A673 (cell line): ENCODE measurements at regions not wholly inside any gene's neighbourhood (a gene's known extent, or its start where the extent isn't known, plus 50 kb on each side); places are given as distances from the start of the nearest gene placed in this dataset.

ENCODE experiments used
- BruUV-seq: library from RNA; stranded (reverse); fragments of 400-500 nt; replicated peaks from 2 replicates; lab custom pipeline; 2021; lab: Mats Ljungman, UMichigan
- CTCF ChIA-PET: fragments of 300-600 bp; sonication (Branson Sonifier 250); formaldehyde crosslinking; loops from one replicate; lab custom pipeline; 2022; ENCODE audit warnings: antibody characterized with exemption; lab: Charles Lee
- POLR2A ChIA-PET: fragments of 300-600 bp; sonication (Branson Sonifier 250); formaldehyde crosslinking; loops from one replicate; lab custom pipeline; 2022; ENCODE audit warnings: antibody characterized with exemption; ENCODE audit not compliant: low non-redundant PET; lab: Charles Lee
- DNase-seq: peaks from one replicate; pipeline ENCODE4 v3.0.0-alpha.2; 2015; ENCODE audit warnings: low spot score
- H3K27ac ChIP-seq: fragments of 200-600 bp; sonication (generic); 2 replicates; pipeline ENCODE4 v1.5.1; 2016; ENCODE audit warnings: mixed run types, low read depth, mild to moderate bottlenecking, mixed read lengths, antibody characterized with exemption, low read length; ENCODE audit not compliant: poor library complexity, severe bottlenecking
- H3K27me3 ChIP-seq: fragments of 200-600 bp; sonication (generic); replicated peaks from 2 replicates; pipeline ENCODE4 v1.6.1; 2017; ENCODE audit warnings: mixed run types, low read depth, mild to moderate bottlenecking, mixed read lengths, antibody characterized with exemption, low read length; ENCODE audit not compliant: insufficient read depth, poor library complexity
- H3K36me3 ChIP-seq: fragments of 200-600 bp; sonication (generic); 2 replicates; pipeline ENCODE4 v1.6.1; 2016; ENCODE audit warnings: mixed run types, mild to moderate bottlenecking, mixed read lengths, antibody characterized with exemption, low read length; ENCODE audit not compliant: insufficient read depth, poor library complexity, severe bottlenecking
- H3K4me1 ChIP-seq: fragments of 200-600 bp; sonication (generic); 2 replicates; pipeline ENCODE4 v1.6.1; 2017; ENCODE audit warnings: mixed run types, mild to moderate bottlenecking, mixed read lengths, antibody characterized with exemption, low read length; ENCODE audit not compliant: insufficient read depth, poor library complexity, severe bottlenecking
- H3K4me3 ChIP-seq: fragments of 200-600 bp; sonication (generic); 2 replicates; pipeline ENCODE4 v1.5.1; 2016; ENCODE audit warnings: low read depth, mixed run types, mild to moderate bottlenecking, mixed read lengths, low read length; ENCODE audit not compliant: poor library complexity, severe bottlenecking
- H3K9me3 ChIP-seq: fragments of 200-600 bp; sonication (generic); 2 replicates; pipeline ENCODE4 v1.6.1; 2016; ENCODE audit warnings: mixed run types, low read depth, mild to moderate bottlenecking, mixed read lengths, antibody characterized with exemption, low read length; ENCODE audit not compliant: poor library complexity, severe bottlenecking
- EZH2 ChIP-seq: fragments of 200-600 bp; sonication (generic); IDR thresholded peaks from 2 replicates; pipeline ENCODE4 v1.6.1; 2017; ENCODE audit warnings: borderline replicate concordance, low read depth, mild to moderate bottlenecking, mixed read lengths, antibody characterized with exemption, low read length; ENCODE audit not compliant: poor library complexity, severe bottlenecking
- intact Hi-C: fragments of 100-400 bp; cut with micrococcal nuclease; formaldehyde crosslinking; loops from one replicate; pipeline ENCODE4 v1.10.0; 2022; ENCODE audit not compliant: unreplicated experiment
- TF ChIP-seq, protein P1 (sequence below): fragments of 300-800, 200-600 bp; sonication (generic); conservative IDR thresholded peaks from 2 replicates; pipeline ENCODE4 v1.5.1; 2017; ENCODE audit warnings: low read depth, mild to moderate bottlenecking, antibody characterized with exemption, low read length, moderate library complexity, mixed read lengths

DNA sequence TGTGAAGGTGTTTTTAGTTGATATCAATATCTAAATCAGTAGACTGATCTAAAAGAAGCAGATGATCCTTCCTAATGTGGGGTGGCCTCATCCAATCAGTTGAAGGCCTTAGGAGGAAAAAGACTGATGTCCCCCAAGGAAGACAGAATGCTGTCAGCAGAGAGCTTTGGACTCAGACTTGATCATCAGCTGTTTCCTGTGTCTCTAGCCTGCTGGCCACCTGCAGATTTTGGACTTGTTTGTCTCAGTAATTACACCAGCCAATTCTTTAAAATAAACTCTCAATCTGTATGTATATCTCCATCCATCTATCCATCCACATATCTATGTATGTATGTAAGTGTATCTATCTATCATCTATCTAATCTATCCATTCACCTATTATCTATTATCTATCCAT is 301.3 kb downstream of the LPIN1 start:
- H3K4me3 ChIP-seq, result no peak overlapping the region
- no peaks in the 10 kb centered on the region for H3K27me3 ChIP-seq
- H3K36me3 ChIP-seq, result no peaks in the 10 kb centered on the region
- POLR2A ChIA-PET, result no interaction called here
- no peak for DNase-seq
- TF ChIP-seq, protein P1, sequence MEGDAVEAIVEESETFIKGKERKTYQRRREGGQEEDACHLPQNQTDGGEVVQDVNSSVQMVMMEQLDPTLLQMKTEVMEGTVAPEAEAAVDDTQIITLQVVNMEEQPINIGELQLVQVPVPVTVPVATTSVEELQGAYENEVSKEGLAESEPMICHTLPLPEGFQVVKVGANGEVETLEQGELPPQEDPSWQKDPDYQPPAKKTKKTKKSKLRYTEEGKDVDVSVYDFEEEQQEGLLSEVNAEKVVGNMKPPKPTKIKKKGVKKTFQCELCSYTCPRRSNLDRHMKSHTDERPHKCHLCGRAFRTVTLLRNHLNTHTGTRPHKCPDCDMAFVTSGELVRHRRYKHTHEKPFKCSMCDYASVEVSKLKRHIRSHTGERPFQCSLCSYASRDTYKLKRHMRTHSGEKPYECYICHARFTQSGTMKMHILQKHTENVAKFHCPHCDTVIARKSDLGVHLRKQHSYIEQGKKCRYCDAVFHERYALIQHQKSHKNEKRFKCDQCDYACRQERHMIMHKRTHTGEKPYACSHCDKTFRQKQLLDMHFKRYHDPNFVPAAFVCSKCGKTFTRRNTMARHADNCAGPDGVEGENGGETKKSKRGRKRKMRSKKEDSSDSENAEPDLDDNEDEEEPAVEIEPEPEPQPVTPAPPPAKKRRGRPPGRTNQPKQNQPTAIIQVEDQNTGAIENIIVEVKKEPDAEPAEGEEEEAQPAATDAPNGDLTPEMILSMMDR, result no peak
- no peak for TF ChIP-seq EZH2
- BruUV-seq, result no TSS peak
- intact Hi-C loops, result no loop called here
- CTCF ChIA-PET, result no interaction called here
- H3K4me1 ChIP-seq, result no peaks in the 10 kb centered on the region
- H3K9me3 ChIP-seq, result no peaks in the 10 kb centered on the region
- no peak overlapping the region for H3K27ac ChIP-seq

DNA sequence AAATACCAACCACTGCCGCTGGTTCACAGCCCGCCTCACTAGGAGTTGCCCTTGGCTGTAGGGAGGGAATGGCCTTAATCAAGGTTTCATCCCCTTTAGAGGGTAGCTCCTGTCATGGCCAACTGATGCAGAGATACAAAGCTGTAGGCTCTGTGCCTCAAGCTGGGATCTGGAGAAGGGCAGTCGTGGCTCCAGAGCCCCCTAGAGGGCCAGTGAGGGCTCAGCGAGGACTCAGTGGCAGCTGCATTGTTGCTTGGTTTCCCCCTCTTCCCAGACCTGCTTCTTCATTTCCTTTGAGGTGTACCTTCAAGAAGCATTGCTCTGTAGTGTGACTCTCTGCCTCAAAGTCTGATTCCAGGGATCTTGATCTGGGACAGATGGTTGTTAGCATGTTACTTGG is 302.1 kb downstream of the LPIN1 start:
- ChIA-PET POLR2A (no interaction called here), CTCF (no interaction called here)
- H3K27ac ChIP-seq, result no peak overlapping the region
- H3K4me1 ChIP-seq, result no peaks in the 10 kb centered on the region
- H3K4me3 ChIP-seq, result no peak overlapping the region
- BruUV-seq, result no TSS peak
- H3K9me3 ChIP-seq, result no peaks in the 10 kb centered on the region
- H3K36me3 ChIP-seq, result no peaks in the 10 kb centered on the region
- intact Hi-C loops, result no loop called here
- TF ChIP-seq EZH2, result no peak
- TF ChIP-seq, protein P1, result peak; percentile 61
- no peaks in the 10 kb centered on the region for H3K27me3 ChIP-seq
- peak; percentile 33 for DNase-seq

DNA sequence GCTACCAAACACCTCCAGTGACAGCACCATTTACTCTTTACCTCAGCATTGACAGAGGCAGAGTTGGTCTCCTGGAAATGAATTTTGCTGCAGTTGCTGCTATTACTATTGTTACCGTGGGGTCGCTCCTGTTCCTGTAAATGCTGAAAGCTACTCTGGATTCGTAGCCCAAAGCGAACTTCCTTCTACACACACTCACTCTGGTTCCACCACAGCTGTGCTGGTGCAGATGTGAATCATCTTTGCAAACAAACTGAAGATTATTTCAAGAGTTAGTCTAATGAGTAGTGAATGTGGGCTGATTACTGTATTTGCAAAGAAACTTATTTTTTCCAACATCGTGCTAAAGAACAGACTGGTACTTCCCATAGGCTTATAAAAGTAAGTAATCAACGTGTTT is 304.0 kb downstream of the LPIN1 start:
- POLR2A ChIA-PET, result no interaction called here

More for the DNA sequence above, 304.0 kb downstream of the LPIN1 start:
- Histone ChIP-seq H3K36me3 (no peaks in the 10 kb centered on the region), H3K4me1 (peaks cover 7% of the 10 kb centered on the region), H3K9me3 (no peaks in the 10 kb centered on the region), H3K27me3 (no peaks in the 10 kb centered on the region), H3K4me3 (no peak overlapping the region), H3K27ac (no peak overlapping the region)
- intact Hi-C loops, result no loop called here
- no TSS peak for BruUV-seq
- TF ChIP-seq, protein P1, result no peak
- no peak for TF ChIP-seq EZH2
- CTCF ChIA-PET, result no interaction called here
- no peak for DNase-seq
